OCI-LY3 (cell line): ENCODE measurements at regions not wholly inside any gene's neighbourhood (a gene's known extent, or its start where the extent isn't known, plus 50 kb on each side); places are given as distances from the start of the nearest gene placed in this dataset.

Experiments
- H2AFZ ChIP-seq: fragments of 200-600, 300-600 bp; shearing (Covaris generic); 2 replicates; pipeline ENCODE4 v1.6.0; 2014; ENCODE audit warnings: antibody characterized with exemption, low read depth, low read length
- H3K27ac ChIP-seq: fragments of 200-600, 300-600 bp; sonication (generic); 2 replicates; pipeline ENCODE4 v1.5.1; 2014; ENCODE audit warnings: mild to moderate bottlenecking, low read length, moderate library complexity, mixed read lengths
- H3K27me3 ChIP-seq: fragments of 200-600, 300-600 bp; sonication (generic); 2 replicates; pipeline ENCODE4 v1.6.1; 2014; ENCODE audit warnings: low read depth, low read length, mixed read lengths
- H3K36me3 ChIP-seq: fragments of 200-600, 300-600 bp; sonication (generic); replicated peaks from 2 replicates; pipeline ENCODE3; 2014; ENCODE audit warnings: low read depth, low read length, mixed read lengths
- H3K4me1 ChIP-seq: fragments of 300-600, 200-600 bp; sonication (generic); 2 replicates; pipeline ENCODE4 v1.6.1; 2014; ENCODE audit warnings: low read length, mixed read lengths
- H3K4me2 ChIP-seq: fragments of 200-600, 300-600 bp; sonication (generic); 2 replicates; pipeline ENCODE4 v1.6.1; 2014; ENCODE audit warnings: low read length, mixed read lengths
- H3K4me3 ChIP-seq: fragments of 300-600, 200-600 bp; sonication (generic); 2 replicates; pipeline ENCODE4 v1.5.1; 2014; ENCODE audit warnings: antibody characterized with exemption, mild to moderate bottlenecking, low read length, moderate library complexity
- H3K79me2 ChIP-seq: fragments of 300-600, 200-600 bp; shearing (Covaris generic); 2 replicates; pipeline ENCODE4 v1.6.1; 2014; ENCODE audit warnings: mild to moderate bottlenecking, low read length, mixed read lengths
- H3K9ac ChIP-seq: fragments of 300-600, 200-600 bp; shearing (Covaris generic); 2 replicates; pipeline ENCODE4 v1.6.0; 2014; ENCODE audit warnings: mild to moderate bottlenecking, low read length, moderate library complexity
- H3K9me3 ChIP-seq: fragments of 200-600, 300-600 bp; shearing (Covaris generic); 2 replicates; pipeline ENCODE4 v1.6.1; 2014; ENCODE audit warnings: low read length, mixed read lengths; ENCODE audit not compliant: insufficient read depth
- H4K20me1 ChIP-seq: fragments of 200-600, 300-600 bp; sonication (generic); 2 replicates; pipeline ENCODE4 v1.6.1; 2016; ENCODE audit warnings: low read length, mixed read lengths; ENCODE audit not compliant: insufficient read depth
- EZH2phosphoT487 ChIP-seq: fragments of 200-600 bp; shearing (Covaris generic); IDR thresholded peaks from 2 replicates; pipeline ENCODE4 v1.6.1; 2018; ENCODE audit warnings: antibody characterized with exemption, mixed run types, low read depth
- TF ChIP-seq, protein P1 (sequence below): fragments of 200-600, 300-600 bp; sonication (generic); IDR thresholded peaks from 2 replicates; pipeline ENCODE4 v1.5.1; 2014; ENCODE audit warnings: antibody characterized with exemption, low read length, low read depth

DNA sequence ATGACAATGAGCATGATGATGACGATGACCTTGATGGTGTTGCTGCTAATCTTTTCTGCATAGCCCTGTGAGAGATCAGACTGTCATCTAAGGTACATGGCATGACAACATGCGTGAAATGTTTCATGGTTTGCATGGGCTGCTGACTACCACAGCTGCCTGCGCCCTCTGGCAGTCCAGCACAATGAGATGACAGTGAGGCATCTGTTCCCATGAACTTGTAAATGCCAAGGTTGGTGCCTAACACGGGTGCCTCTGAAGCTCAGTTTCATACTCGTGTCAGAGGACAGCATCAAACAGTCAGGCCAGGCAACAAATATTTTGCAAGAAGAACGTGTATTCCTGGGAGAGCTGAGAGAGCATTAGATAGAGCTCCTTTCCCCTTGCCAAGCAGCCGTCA lies 122.0 kb upstream of the PRKCQ start:
- Histone ChIP-seq H3K27me3 (no peaks in the 10 kb centered on the region), H3K36me3 (no peaks in the 10 kb centered on the region), H3K79me2 (no peaks in the 10 kb centered on the region), H3K9ac (no peak overlapping the region), H3K27ac (no peak overlapping the region), H3K4me2 (no peak overlapping the region), H3K9me3 (no peaks in the 10 kb centered on the region), H3K4me1 (no peaks in the 10 kb centered on the region), H3K4me3 (no peak overlapping the region), H2AFZ (no peak overlapping the region), H4K20me1 (no peaks in the 10 kb centered on the region)
- TF ChIP-seq, protein P1, sequence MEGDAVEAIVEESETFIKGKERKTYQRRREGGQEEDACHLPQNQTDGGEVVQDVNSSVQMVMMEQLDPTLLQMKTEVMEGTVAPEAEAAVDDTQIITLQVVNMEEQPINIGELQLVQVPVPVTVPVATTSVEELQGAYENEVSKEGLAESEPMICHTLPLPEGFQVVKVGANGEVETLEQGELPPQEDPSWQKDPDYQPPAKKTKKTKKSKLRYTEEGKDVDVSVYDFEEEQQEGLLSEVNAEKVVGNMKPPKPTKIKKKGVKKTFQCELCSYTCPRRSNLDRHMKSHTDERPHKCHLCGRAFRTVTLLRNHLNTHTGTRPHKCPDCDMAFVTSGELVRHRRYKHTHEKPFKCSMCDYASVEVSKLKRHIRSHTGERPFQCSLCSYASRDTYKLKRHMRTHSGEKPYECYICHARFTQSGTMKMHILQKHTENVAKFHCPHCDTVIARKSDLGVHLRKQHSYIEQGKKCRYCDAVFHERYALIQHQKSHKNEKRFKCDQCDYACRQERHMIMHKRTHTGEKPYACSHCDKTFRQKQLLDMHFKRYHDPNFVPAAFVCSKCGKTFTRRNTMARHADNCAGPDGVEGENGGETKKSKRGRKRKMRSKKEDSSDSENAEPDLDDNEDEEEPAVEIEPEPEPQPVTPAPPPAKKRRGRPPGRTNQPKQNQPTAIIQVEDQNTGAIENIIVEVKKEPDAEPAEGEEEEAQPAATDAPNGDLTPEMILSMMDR: no peak
- TF ChIP-seq EZH2phosphoT487: no peak

DNA sequence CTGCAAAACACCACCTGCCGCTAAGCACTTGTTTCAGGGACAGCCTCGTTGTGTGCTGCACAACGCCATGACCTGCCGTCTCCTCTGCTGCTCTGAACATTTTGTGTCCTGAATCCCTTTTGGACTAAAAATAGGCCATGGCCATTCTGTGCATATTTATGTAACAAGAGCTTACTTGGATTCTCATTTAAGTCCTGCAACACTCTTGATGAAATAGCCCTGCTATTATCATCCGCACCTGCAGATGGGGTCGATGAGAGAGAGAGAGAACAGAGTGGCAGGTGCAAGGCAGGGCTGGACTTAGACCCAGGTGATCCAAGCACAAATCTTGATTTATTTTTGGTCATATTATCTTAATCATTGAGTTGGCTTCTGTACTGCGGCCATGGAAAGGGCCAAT lies 121.2 kb upstream of the PRKCQ start:
- H3K79me2 ChIP-seq: no peaks in the 10 kb centered on the region
- no peaks in the 10 kb centered on the region for H3K9me3 ChIP-seq
- no peak overlapping the region for H3K4me3 ChIP-seq
- H3K4me1 ChIP-seq: no peaks in the 10 kb centered on the region
- no peak for TF ChIP-seq EZH2phosphoT487
- TF ChIP-seq, protein P1: peak; percentile 7; the same call in 1 of the 2 replicates
- H3K27ac ChIP-seq: no peak overlapping the region
- no peak overlapping the region for H2AFZ ChIP-seq
- H4K20me1 ChIP-seq: no peaks in the 10 kb centered on the region
- no peak overlapping the region for H3K9ac ChIP-seq
- H3K36me3 ChIP-seq: no peaks in the 10 kb centered on the region
- no peaks in the 10 kb centered on the region for H3K27me3 ChIP-seq
- no peak overlapping the region for H3K4me2 ChIP-seq

DNA sequence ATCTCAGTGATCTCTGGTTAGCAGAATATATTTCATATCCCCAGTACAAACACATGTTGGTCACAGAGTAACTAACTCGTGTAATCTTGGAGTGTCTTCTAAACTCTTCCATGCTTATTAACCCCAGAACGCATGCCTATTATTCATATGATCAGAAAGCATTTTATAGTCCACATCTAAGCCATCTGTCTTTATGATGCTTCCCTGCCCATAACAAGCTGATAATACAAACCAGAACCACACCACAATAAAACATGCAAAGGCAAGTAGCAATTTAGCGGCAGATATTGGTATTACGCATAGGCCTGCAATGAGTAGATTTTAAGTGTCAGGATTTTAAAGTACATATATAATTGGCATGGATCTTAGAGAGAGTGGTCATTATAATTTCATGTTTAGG lies 120.0 kb upstream of the PRKCQ start:
- TF ChIP-seq, protein P1: no peak
- TF ChIP-seq EZH2phosphoT487: no peak
- Histone ChIP-seq H3K4me1 (no peaks in the 10 kb centered on the region), H3K27me3 (no peaks in the 10 kb centered on the region), H3K79me2 (no peaks in the 10 kb centered on the region), H3K4me3 (no peak overlapping the region), H3K9ac (no peak overlapping the region), H3K9me3 (no peaks in the 10 kb centered on the region), H2AFZ (no peak overlapping the region), H3K36me3 (no peaks in the 10 kb centered on the region), H4K20me1 (no peaks in the 10 kb centered on the region), H3K27ac (no peak overlapping the region), H3K4me2 (no peak overlapping the region)

DNA sequence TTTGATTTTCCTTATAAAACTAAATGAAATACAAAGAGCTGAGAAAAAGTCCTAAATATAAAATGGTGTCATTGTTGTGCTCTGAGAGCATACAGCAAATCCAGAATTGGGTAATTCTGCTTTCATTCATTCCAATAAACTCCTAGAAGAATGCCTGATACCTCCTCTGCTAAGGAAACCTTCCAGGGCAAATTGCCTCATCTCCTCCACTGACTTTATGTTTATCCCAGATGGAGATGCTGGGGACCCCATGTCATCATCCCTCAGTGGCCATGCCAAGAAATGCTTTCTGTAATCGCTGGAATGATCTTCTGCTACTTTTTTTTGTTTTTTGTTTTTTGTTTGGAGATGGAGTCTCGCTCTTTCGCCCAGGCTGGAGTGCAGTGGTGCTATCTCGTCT lies 119.3 kb upstream of the PRKCQ start:
- Histone ChIP-seq H3K79me2 (no peaks in the 10 kb centered on the region), H3K4me1 (no peaks in the 10 kb centered on the region), H2AFZ (no peak overlapping the region), H3K4me3 (no peak overlapping the region), H3K36me3 (no peaks in the 10 kb centered on the region), H3K27me3 (no peaks in the 10 kb centered on the region), H3K27ac (no peak overlapping the region), H3K4me2 (no peak overlapping the region), H3K9ac (no peak overlapping the region), H3K9me3 (no peaks in the 10 kb centered on the region), H4K20me1 (no peaks in the 10 kb centered on the region)
- TF ChIP-seq EZH2phosphoT487: no peak
- TF ChIP-seq, protein P1: no peak
